ENCODE measurements at regions not wholly inside any gene's neighbourhood (a gene's known extent, or its start where the extent isn't known, plus 50 kb on each side); places are given as distances from the start of the nearest gene placed in this dataset.

DNA sequence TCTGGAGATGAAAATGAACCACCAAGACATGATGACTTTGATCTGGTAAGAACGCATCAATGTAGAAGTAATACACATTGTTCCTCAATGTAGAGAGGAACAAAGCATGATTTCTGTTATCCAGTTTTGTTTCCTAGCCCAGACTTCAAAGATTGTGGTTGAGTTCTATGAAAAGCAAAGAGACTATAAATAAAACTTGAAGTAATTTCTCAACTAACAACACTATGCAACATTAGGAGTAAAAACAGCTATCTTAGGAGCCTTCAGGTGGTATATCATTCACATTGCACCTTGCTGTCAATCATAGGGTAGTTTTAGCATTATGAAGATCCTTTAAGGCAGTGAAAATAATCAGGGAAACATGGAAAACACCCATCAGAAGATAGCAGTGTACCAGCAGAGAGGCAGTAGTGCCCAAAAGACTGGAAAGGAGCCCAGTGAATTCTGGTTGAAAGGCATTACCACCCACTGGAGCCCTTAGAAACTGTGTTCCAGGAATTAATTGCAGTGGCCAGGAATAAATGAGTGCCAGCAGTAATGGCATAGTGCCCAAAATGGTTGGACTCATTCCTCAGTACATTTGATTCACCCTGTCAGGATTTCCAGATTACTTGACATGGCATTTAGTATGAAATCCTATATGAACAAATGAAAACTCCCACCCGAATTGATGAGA, 300.7 kb upstream of the CXXC4 start:
- DNase-seq (ENCODE audit: low read depth), result no peak

GRCh38 chr4:104811727-104812126, 317.0 kb upstream of the CXXC4 start:
- DNase-seq (ENCODE audit: low read depth), result no peak

GRCh38 chr4:104815665-104816064, 321.0 kb upstream of the CXXC4 start:
- no peak for DNase-seq (ENCODE audit: low read depth)

DNA sequence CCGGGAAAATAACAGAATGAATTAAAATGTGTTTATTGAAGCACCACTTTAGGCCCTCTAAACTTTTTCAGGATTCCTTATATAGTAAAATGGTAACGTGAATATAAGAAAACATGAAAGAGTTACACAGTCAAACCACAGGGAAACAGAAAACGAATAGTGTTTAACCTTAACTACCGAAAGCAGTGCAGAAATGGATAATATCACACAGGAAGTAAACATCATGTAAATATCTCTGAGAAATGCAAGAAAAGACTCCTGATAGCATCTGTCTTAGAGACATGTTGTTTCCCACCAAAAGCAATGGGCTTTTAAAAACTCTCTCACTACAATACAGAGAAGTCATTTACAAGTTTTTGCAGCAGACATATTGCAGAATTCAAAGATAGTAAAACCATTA, 323.9 kb upstream of the CXXC4 start:
- DNase-seq (ENCODE audit: low read depth), result no peak

- no peak for DNase-seq (ENCODE audit: low read depth)
These were observed 320.5 kb upstream of the TET2 start for GRCh38 chr4:104826171-104826570.

DNA sequence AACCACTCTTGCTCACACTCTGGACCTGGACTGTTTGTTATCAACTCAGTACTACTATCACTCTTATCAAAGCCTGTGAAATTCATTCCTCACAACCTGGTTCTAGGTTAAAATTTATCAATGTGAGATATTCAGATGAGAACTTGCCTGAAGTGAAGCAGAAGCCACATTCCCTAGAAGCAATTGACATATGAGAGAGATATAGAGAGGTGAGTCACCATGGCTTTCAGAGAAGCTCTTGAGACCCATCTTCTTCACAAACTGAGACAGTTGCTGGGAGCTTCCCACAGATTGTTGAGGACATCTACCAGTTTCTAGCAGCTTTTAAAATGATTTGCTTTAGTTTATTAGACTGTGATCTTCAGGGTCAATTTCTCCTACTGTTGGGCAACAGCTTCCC, 316.9 kb upstream of the TET2 start:
- no peak for DNase-seq (ENCODE audit: low read depth)

GRCh38 chr4:104848597-104849225, 298.0 kb upstream of the TET2 start:
- DNase-seq (ENCODE audit: low read depth), result no peak

DNA sequence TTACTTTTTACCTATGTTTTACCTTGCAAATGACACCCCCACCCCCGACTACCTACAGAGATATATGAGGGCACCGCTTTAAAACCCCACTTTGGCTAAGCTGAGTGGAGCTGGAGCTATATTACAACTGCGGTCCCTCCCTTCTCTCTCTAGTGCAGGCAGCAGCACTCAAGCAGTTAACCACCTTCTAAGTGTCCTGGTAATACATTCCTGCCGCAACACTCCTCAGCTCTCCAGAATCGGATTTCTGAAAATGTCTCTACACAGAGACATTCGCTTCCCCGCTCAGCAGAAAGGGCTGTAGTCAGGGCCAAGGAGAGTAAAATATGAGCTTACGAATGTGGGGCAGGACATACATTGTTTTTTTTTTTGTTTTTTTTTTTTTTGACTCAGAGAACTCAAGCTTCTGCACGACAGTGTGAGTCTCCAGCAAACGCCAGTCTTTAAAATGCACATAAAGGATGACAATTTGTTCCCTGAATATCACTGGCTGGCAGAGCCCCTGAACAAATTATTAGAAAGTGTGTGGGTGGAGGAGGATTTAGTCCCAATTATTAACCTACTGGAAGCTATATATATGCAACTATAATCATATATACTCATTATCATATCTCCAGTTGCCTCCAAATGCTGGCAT, 287.0 kb upstream of the TET2 start:
- DNase-seq (ENCODE audit: low read depth), result no peak

DNA sequence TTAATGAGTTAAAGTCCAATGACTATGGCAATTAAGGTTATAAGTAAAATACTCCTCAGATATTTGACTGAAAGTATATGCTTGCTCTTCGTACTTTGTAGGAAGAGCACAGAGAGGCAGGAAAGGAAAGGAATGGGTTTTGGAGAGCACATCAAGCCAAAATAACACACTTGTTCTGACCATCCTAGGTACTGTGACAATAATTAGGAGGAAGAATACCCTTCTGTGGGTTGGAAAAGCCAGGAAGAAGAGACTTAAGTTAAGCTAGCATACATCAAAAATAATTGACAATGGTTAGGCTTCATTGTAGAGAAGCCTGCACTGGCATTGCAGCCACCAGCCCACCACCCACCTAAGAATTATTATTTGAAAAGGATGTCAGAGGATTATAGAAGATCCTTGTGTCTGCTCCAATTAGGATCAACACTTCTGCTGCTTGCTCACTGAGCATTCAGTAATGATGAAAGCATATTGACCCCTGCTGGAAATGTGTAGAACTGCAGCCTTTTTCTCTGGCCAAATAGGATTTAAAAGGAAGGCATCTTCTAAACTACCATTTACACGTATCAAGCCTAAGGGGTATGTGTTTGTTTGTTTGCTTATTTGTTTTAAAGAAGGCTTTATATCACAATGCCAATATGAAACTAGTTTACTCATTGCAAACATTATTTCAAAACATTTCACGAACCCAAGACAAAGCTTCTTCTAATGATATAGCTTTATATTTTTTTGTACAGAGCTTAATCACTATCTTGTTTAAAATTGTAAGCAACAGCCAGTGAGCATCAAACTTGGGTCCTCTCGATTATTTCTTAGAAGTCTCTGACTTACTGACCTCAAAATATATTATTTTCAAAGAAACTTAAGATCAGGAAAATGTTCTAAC, 286.2 kb upstream of the TET2 start:
- no peak for DNase-seq (ENCODE audit: low read depth)

DNA sequence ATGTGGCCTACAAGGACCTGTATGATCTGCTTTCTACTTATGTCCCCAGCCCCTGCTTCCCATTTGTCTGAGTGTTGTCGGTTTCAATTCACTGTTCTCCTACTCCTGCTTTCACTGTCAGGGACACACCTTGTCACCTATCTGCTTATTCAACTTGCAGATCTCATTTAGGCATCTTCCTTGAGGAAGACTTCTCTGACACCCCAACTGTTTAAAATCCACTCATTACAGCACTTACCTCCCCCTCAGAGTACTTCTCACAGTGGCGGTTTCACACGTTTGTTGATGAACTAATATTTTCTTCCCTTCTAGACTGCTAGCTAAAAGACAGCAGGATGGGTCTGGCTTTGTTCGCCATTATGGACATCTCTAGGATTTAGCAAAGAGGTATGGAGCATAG, 279.9 kb upstream of the TET2 start:
- no peak for DNase-seq (ENCODE audit: low read depth)

- DNase-seq (ENCODE audit: low read depth), result no peak
These were observed 278.1 kb upstream of the TET2 start for GRCh38 chr4:104868533-104868932.

DNA sequence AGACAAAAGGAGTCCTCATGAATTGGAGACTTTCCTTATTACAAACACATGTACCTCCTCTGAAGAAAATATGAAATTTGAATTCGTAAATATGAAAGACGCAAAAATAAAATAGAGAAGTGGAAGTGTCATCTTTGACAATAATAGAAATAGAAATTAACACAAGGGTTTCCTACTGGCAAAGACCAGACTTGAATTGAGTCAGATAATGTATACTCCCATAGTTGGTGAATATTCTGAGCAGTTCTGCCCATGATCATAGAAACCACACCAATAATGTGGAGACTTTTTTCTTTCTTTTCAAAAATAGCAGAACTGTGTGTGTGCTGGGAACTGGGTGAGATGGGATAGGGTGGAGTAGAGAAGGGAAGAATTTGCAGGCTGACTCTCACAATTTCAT, 277.7 kb upstream of the TET2 start:
- DNase-seq (ENCODE audit: low read depth), result no peak

- no peak for DNase-seq (ENCODE audit: low read depth)
These were observed 276.8 kb upstream of the TET2 start for GRCh38 chr4:104869831-104870230.

- DNase-seq (ENCODE audit: low read depth), result no peak
These were observed 276.0 kb upstream of the TET2 start for GRCh38 chr4:104870495-104871233.

GRCh38 chr4:104878936-104879335, 267.7 kb upstream of the TET2 start:
- DNase-seq (ENCODE audit: low read depth), result no peak

DNA sequence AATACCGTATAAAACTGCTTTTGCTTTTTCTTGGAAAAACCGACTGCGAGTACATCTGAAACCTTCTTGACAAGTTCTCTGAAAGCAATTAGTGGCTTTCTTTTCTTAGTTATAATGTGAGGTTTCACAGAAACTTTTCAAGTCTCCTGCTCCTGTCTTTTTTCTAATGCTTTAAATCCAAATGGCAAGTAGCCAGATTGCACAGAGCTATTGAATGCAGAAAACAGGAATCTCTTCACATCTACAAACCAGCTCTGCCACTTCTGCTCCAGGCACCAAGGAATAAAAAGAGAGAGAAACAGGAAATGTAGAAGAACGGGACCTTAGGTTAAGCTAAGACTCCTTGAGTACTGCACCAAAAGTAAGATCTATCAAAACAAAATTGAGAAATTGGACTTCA, 267.3 kb upstream of the TET2 start:
- no peak for DNase-seq (ENCODE audit: low read depth)

DNA sequence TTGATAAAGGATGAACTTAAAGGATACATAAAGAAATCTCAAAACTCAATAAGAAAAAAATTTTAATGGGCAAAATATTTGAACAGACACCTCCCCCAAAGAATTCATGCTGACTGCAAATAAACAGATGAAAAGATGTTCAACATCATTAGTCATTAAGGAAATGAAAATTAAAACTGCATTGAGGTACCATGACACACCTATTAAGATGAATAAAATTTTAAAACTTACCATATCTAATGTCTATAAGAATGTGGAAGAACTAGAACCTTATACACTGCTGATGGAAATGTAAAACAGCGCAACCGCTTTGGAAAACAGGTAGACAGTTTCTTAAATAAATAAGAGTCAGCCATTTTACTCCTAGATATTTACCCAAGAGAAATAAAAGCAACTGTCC, 266.8 kb upstream of the TET2 start:
- DNase-seq (ENCODE audit: low read depth), result no peak

DNA sequence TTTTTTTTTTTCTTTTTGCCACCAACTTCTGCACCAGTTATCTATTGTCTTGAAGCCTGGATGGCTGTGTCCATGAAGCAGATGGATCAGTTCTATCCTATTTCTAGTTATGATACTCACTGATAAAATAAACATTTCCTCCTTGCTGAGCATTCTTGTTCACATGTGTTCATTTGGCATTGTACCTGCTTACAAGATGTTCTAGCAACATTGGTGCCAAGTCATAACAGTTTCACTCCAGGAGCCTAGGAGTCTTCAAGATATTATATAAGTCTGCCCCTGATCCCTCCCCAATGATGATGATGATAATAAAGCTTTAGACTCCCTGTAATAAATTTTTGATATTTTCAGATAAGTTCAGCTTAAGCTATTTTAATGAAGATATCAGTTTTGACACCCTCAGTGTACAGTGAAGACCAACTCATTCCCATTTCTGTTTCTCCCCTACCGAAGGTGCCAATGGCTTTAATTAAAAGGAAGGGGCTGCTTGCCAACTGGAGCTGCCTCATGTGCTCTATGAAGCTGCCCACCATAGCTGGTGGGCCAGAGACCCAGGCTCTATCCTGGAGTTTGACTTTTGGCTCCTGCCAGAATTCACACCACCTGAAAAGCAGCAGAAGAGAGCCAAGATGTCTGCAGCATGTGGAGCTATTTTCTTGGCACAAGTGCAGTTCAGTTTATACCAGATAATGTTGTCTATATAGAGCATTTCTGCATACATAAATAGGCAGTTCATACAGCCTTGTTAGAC, 265.4 kb upstream of the TET2 start:
- no peak for DNase-seq (ENCODE audit: low read depth)

GRCh38 chr4:104890598-104891275, 255.9 kb upstream of the TET2 start:
- no peak for DNase-seq (ENCODE audit: low read depth)

Data from stimulated activated CD8-positive, alpha-beta memory T cell treated with anti-CD3 and anti-CD28 coated beads, Interleukin-12 subunit alpha, Interleukin-12 subunit beta, amount 100 ng/mL, for 4 hours (primary cell).